Left lung (tissue), 4 donors: ENCODE measurements at regions not wholly inside any gene's neighbourhood (a gene's known extent, or its start where the extent isn't known, plus 50 kb on each side); places are given as distances from the start of the nearest gene placed in this dataset.
A peak's percentile ranks its signal among the peaks of the same experiment; 100 is the strongest.

Experiments
- ATAC-seq: fragments of 200-7000 bp; cut with Tn5 transposase; one replicate; pipeline ENCODE4 v1.9.1; 2020; ENCODE audit warnings: moderate library complexity
- DNase-seq, 4 donors: peaks; one replicate each; pipeline ENCODE4 v3.0.0-alpha.2; 2013 to 2020
- H3K27ac ChIP-seq, 2 donors: fragments of 200-600 bp; sonication (generic) in 1 of 2; one replicate each; pipeline versions ENCODE4 v1.5.0 to v1.8.0; 2020 to 2021
- H3K27me3 ChIP-seq, 2 donors: fragments of 200-600 bp; sonication (generic) in 1 of 2; one replicate each; pipeline versions ENCODE4 v1.5.0 to v1.8.0; 2020 to 2021
- H3K36me3 ChIP-seq, 2 donors: fragments of 200-600 bp; sonication (generic) in 1 of 2; one replicate each; pipeline versions ENCODE4 v1.5.0 to v1.8.0; 2020 to 2021
- H3K4me1 ChIP-seq, 2 donors: fragments of 200-600 bp; one replicate each; pipeline ENCODE4 v1.8.0; 2021
- H3K4me3 ChIP-seq, 2 donors: fragments of 200-600 bp; sonication (generic) in 1 of 2; one replicate each; pipeline versions ENCODE4 v1.5.0 to v1.8.0; 2020 to 2021; ENCODE audit warnings: mild to moderate bottlenecking in 1 of 2
- H3K9me3 ChIP-seq, 2 donors: fragments of 200-600 bp; sonication (generic) in 1 of 2; one replicate each; pipeline versions ENCODE4 v1.5.0 to v1.8.0; 2020 to 2021
- intact Hi-C, 2 donors: fragments of 100-400 bp; cut with DNase I; formaldehyde crosslinking; loops; one replicate each; pipeline versions ENCODE4 v1.11.2 to v1.14.2; 2022
- TF ChIP-seq, protein P1 (sequence below), 2 donors: fragments of 200-600 bp; sonication (generic) in 1 of 2; IDR thresholded peaks; one replicate each; pipeline versions ENCODE4 v1.5.0 to v1.8.0; 2021; ENCODE audit warnings: antibody characterized with exemption in 2 of 2
- donor health status: DM: no; HTN: yes; CAD: no.
- donor health status: DM: no; HTN: no; CAD: no.

DNA sequence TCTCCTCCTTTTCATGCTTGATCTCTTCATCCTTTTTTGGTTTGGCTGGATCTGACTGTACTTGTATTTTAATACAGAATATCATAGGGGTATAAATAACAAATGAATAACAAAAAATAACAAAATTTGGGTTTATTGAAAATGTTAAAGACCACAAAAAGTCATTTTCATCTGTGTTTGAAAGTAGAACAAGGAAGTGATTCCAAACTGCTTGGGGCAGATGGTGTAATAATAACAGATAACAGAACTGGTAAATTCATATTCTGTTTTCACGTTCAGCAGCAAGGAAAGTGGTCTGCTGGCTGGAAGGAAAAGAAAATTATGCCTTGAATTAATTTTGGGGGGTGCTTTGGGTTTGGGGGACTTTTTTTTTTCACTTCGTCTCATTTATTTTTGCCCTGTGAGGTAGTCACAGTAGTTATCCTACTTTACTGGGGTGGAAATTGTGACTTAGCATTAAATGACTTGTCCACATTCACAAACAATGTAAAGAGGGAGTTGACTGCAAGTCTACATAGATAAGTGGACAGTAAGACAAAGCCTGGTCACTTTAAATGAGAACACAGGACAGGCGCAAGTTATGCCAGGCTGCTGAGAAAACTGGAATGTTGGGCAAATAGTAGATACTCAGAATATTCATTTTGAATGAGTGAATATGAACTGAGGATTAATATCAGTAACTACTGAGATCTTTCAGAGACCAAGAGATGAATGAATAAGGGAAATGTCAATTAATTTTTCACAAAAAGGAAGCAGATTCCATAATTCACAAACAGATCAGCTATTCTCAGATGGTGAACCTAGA lies 193.9 kb upstream of the CITED2 start:
- no peak for DNase-seq
- Histone ChIP-seq H3K9me3 (no peaks in the 10 kb centered on the region), H3K4me3 (no peak overlapping the region), H3K4me1 (peaks cover 4 to 17% of the 10 kb centered on the region in 2 donors), H3K27me3 (no peaks in the 10 kb centered on the region), H3K36me3 (no peaks in the 10 kb centered on the region), H3K27ac (peak overlapping the region in 1 of 2 donors; percentile 2)
- TF ChIP-seq, protein P1, sequence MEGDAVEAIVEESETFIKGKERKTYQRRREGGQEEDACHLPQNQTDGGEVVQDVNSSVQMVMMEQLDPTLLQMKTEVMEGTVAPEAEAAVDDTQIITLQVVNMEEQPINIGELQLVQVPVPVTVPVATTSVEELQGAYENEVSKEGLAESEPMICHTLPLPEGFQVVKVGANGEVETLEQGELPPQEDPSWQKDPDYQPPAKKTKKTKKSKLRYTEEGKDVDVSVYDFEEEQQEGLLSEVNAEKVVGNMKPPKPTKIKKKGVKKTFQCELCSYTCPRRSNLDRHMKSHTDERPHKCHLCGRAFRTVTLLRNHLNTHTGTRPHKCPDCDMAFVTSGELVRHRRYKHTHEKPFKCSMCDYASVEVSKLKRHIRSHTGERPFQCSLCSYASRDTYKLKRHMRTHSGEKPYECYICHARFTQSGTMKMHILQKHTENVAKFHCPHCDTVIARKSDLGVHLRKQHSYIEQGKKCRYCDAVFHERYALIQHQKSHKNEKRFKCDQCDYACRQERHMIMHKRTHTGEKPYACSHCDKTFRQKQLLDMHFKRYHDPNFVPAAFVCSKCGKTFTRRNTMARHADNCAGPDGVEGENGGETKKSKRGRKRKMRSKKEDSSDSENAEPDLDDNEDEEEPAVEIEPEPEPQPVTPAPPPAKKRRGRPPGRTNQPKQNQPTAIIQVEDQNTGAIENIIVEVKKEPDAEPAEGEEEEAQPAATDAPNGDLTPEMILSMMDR (IDR thresholded peaks at IDR 0.05) = no peak
- peak; percentile 40 for ATAC-seq
- intact Hi-C loops = no loop called here

DNA sequence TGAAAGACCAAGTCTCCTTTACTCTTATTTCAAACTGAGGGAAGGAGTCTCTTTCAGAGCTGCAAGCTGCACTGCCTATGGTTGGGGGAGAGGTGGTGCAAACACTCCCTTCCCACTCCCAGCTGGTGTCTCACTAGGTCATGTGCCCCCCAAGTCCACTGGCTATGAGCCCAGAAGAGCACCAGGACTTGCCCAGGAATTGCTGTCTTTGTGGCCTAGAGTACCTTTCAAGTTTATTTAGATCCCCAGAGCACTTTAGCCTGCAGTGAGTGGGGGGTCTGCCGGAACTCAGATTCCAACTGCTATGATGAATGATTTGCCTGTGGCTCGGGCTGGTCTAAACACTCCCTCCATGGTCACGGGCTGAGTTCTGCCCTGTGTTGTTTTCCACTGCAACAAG lies 192.6 kb upstream of the CITED2 start:
- H3K9me3 ChIP-seq = no peaks in the 10 kb centered on the region
- no peak for DNase-seq
- TF ChIP-seq, protein P1 (IDR thresholded peaks at IDR 0.05) = no peak
- peaks cover 4 to 17% of the 10 kb centered on the region in 2 donors for H3K4me1 ChIP-seq
- no peak for ATAC-seq
- H3K4me3 ChIP-seq = no peak overlapping the region
- intact Hi-C loops = no loop called here
- no peaks in the 10 kb centered on the region for H3K36me3 ChIP-seq
- H3K27ac ChIP-seq = no peak overlapping the region
- no peaks in the 10 kb centered on the region for H3K27me3 ChIP-seq

DNA sequence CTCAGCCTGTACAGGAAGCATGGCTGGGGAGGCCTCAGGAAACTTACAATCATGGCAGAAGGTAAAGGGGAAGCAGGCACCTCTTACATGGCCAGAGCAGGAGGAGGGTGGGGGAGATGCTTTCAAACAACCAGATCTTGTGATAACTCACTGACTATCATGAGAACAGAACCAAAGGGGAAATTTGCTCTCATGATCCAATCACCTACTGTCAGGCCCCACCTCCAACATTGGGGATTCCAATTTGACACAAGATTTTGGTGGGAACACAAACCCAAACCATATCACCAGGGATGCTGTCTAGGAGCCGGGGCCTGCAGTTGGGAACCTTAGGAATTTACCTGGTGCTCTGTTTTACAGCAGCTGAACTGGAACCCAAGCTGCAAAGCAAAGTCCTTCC lies 191.1 kb upstream of the CITED2 start:
- TF ChIP-seq, protein P1 (IDR thresholded peaks at IDR 0.05) = no peak
- H3K27ac ChIP-seq = no peak overlapping the region
- H3K27me3 ChIP-seq = no peaks in the 10 kb centered on the region
- no peak for ATAC-seq
- intact Hi-C loops = no loop called here
- no peak for DNase-seq
- H3K4me1 ChIP-seq = peaks cover 4 to 17% of the 10 kb centered on the region in 2 donors
- H3K4me3 ChIP-seq = no peak overlapping the region
- no peaks in the 10 kb centered on the region for H3K36me3 ChIP-seq
- no peaks in the 10 kb centered on the region for H3K9me3 ChIP-seq

DNA sequence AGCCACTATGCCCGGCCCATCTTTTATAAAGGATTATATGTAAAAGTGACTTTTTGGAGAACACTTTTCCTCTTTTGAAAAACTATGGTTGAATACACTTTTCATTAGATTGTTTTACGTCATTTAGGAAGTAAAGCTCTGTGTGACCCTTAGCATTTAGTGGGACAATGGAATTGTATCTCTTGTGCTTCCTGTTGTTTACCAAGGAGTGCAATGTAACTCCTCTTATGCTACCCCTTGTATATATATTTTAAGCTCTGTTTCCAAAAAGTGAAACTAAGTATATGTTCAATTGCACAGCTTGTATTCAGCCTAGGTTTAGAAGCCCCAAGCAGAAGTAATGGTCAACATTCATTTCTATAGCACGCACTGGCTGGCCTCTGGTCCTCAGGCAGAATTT lies 183.1 kb upstream of the CITED2 start:
- Histone ChIP-seq H3K4me3 (no peak overlapping the region), H3K9me3 (no peaks in the 10 kb centered on the region), H3K27me3 (no peaks in the 10 kb centered on the region), H3K4me1 (no peaks in the 10 kb centered on the region), H3K36me3 (no peaks in the 10 kb centered on the region), H3K27ac (no peak overlapping the region)
- DNase-seq = no peak
- no peak for ATAC-seq
- intact Hi-C loops = no loop called here
- TF ChIP-seq, protein P1 (IDR thresholded peaks at IDR 0.05) = no peak

DNA sequence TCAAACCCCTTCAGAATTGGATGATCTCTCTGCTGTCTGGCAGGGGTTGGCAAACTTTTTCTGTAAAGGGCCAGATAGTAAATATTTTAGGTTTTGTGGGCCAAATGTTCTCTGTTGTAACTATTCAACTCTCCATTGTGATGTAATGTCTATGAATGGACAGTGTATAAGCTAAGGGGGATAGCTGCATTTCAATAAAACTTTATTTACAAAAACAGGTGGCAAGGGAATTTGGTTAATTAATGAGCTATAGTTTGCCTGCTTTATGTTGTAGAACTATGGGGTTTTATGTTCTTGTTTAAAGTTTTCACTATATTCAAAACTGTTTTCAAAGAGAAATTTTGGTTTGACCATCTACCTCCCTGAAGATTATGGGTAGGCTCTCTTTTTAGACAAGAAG lies 182.1 kb upstream of the CITED2 start:
- H3K27me3 ChIP-seq = no peaks in the 10 kb centered on the region
- no peaks in the 10 kb centered on the region for H3K4me1 ChIP-seq
- DNase-seq (no peak), ATAC-seq (no peak)
- H3K27ac ChIP-seq = no peak overlapping the region
- H3K36me3 ChIP-seq = no peaks in the 10 kb centered on the region
- H3K9me3 ChIP-seq = no peaks in the 10 kb centered on the region
- TF ChIP-seq, protein P1 (IDR thresholded peaks at IDR 0.05) = no peak
- no peak overlapping the region for H3K4me3 ChIP-seq
- intact Hi-C loops = no loop called here
